RPMI8226 (cell line): ENCODE measurements at regions not wholly inside any gene's neighbourhood (a gene's known extent, or its start where the extent isn't known, plus 50 kb on each side); places are given as distances from the start of the nearest gene placed in this dataset.

ENCODE experiments used
- DNase-seq: peaks from one replicate; pipeline ENCODE4 v3.0.0-alpha.2; 2015

DNA sequence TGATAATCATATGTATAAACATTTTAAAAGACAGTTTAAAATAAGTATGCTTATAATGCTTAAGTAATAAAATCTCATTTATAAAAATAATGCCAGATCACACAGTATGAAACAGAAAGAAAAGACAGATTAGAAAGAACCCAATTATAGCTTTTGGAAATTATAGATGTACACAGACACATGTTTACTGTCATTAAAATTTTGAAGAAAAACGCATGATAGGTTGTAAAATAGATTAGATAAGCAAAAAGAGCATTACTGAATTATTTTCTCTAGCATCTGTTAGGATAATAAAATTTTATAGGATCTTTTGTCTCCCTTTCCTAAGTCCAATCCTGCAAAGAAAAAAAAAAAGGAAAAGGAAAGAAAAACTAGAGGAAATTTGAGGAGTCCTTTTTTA, 1107.3 kb upstream of the LRRN3 start:
- DNase-seq = no peak

DNA sequence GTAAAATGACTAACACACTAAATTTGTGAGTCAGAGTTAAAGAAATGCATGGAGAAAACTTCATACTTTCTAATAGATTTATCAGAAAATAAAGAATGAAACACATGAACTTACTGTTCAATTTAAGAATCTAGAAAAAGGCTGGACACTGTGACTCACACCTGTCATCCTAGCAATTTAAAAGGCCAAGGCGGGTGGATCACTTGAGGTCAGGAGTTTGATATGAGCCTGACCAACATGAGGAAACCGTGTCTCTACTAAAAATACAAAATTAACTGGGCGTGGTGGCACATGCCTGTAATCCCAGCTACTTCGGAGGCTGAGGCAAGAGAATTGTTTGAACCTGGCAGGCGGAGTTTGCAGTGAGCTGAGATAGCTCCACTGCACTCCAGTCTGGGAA, 1106.2 kb upstream of the LRRN3 start:
- DNase-seq = no peak

DNA sequence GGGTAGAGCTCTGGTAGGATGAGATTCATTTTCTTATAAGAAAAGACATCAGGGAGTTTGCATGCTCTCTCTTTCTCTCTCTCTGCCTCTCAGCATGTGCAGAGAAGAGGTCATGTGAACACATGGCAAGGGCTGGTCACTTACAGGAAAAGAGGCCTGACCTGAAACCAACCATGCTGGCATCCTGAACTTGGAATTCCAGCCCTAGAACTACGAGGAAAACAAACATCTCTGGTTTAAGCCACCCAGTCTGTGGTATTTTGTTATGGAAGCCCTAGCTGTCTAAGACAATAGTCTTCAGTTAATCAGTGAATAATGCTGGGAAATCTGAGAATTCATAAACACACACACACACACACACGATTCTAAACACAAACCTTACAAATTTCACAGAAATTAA, 1104.2 kb upstream of the LRRN3 start:
- no peak for DNase-seq

GRCh38 chr7:109996411-109996810, 1094.5 kb upstream of the LRRN3 start:
- DNase-seq = peak; percentile 22

GRCh38 chr7:109996927-109997326, 1094.0 kb upstream of the LRRN3 start:
- DNase-seq = no peak

DNA sequence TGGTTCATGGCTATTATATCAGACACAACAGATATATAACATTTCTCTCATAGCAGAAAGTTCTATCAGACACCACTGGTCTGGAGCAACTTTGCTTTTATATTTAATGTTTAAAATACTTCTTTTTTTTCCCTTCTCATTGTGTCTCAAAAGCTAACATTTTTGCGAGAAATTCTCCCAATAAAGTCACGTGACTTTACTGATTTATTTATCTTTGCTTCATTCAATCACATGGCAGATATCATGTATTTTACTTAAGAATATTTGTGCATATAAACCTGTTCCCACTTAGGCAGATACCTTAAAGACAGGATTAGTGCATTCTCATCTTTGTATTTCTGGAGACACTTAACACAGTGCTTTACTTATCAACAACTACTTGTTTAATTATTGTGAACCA, 1093.1 kb upstream of the LRRN3 start:
- no peak for DNase-seq

DNA sequence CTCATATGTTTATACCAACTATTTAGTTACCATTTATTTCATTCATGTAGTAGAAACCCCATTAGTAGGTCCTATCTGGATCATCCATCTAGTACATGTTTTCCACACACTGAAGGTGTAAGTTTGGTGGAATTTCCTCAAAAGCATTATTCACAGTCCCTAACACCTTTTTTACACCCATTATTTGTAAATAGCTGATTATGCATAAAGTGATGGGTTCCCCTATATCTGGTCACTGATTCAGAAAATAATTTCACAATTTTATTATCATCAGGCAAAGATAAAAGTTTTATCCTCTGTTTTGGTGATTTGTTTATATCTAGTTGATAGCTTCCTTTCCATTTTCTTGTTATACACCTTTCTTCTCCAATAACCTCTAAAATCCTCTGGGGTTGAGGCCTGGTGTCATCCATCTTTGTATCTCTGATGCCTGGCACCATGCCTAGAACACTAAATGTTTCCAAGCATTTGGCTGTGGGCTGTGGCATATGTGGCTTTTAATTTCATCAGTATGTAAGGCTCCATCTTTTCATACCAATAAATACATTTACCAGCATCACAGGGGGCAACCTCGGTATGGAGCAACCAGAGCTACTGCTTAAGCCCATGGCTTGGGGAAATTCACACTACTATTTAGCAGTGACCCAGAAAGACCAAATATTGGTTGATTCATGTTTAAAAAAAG, 1089.5 kb upstream of the LRRN3 start:
- no peak for DNase-seq

DNA sequence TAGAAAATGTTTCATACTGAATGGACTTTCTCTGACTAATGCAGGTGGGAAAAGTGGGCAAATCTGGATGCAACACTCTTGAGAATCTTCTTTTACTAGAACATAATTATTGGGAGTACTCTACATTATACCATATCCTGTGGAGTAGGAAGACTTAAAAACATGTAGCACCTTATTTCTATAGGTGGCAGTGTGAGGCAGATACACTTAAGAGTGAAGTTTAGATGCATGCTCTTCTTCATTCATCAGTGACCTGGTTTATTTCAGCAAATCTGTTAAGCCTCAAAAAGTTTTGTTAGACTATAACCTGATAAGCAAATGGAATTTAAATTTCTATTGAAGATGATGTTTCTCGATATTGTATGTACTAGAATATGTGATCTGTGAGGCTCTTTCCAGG, 1087.1 kb upstream of the LRRN3 start:
- DNase-seq = no peak

DNA sequence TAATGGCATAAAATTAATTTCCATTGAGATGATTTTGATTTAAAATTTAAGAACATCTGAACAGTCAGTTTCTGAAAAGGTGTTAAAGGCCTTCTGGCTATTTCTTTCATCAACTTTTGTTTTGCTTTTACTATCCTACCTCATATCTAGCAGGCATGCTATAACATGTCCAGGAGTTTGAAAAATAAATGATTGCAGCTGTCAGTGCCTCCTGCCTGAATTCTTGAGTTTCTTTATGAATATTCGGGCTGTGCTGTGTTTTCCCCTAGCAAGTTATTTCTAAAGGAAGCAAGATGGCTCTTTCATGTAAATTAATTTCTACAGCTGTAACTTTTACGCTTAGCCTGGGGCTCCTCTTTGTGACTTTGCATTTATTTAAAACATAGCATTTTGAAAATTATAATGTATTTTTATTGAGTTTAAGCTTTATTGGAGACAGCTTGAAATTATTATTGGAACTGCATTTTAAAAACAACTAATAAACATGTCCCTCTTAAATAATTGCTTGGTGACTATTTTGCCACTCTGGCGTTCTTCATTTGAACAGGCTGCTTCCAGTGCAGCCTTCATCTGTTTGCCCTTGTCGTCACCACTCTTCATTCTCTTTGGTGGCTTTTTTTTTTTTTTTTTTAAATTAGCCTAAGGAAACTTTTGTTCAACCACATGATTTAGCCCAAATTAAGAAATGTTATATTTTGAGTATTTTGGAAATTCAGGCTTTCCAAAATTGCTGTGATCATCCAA, 1083.4 kb upstream of the LRRN3 start:
- no peak for DNase-seq

DNA sequence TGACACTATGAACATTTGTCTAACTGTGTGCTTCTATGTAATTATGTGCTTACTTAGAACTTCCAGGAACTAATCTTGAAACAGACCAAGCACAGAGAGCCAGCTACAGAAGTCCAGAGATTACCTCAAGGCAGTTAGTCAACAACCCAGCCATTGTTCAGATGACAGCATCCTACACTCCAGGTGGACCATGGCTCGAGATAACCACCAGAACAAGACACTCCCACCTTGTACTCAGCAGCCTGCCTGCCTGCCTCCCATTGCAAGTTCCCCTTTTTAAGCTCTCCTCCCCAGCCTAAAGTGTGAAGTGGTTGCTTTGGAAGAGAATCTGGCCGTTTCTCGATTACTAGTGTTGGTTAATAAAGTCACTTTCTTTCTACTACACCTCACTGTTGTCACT, 1080.6 kb upstream of the LRRN3 start:
- no peak for DNase-seq

DNA sequence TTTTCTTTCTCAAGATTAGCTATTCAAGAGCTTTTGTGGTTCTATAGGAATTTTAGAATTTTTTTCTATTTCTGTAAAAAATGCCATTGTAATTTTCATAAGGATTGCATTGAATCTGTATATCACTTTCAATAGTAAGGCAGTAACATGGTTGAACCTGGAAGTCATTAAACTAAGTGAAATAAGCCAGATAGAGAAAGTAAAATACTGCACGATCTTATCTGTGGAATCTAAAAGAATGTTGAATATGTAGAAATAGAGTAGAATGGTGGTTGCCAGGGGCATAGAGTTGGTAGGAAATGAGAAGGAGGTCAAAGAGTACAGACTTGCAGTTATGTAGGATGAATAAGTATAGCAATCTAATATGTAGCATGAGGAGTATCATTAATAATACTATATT, 1073.5 kb upstream of the LRRN3 start:
- no peak for DNase-seq

GRCh38 chr7:110027385-110027784, 1063.5 kb upstream of the LRRN3 start:
- no peak for DNase-seq

DNA sequence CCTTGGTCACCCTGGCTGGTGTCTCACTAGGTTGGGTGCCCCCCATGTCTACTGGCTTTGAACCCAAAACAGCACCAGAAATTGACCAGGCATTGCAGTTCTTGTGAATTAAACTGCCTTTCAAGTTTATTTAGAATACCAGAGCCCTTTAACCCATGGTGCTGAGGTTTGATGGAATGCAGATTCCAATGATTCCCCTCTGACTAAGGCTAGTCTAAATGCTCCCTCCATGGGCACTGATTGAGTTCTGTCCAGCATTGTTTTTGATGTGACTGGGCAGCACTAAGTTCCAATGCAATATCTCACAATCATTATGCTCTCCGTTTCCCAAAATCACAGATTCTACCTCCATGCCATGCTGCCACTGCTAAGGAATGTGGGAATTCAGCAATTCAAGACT, 1047.4 kb upstream of the LRRN3 start:
- DNase-seq = no peak

GRCh38 chr7:110050785-110051184, 1040.1 kb upstream of the LRRN3 start:
- DNase-seq = no peak

DNA sequence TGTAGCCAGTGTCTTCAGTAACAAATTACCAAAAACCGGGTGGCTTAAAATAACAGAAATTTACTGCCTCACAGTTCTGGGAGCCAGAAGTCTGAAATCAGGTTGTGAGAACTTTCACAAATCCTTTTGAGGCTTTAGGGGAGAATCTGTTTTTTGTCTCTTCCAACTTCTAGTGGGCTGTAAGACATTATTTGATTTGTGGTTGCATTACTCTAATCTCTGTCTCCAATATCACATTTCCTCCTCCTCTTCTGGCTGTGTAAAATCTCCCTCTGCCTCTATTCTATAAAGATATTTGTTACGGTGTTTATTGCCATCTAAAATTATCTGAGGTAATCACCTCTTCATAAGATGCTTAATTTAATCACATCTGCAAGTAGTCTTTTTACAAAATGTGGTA, 1039.6 kb upstream of the LRRN3 start:
- no peak for DNase-seq

DNA sequence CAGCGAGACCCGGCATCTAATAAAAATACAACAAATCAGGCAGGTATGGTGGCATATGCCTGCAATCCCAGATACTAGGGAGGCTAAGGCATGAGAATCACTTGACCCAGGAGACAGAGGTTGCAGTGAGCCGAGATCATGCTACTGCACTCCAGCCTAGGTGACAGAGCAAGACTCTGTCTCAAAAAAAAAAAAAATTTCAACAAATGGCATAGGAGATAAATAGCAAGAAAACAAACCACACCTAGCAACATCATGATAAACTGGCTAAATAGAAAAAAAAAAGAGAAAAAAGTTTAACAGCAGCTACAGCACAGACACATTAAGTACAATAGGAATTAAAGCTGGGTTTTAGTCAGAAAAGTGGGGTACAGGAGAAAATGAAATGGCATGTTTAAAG, 1034.6 kb upstream of the LRRN3 start:
- DNase-seq = no peak

DNA sequence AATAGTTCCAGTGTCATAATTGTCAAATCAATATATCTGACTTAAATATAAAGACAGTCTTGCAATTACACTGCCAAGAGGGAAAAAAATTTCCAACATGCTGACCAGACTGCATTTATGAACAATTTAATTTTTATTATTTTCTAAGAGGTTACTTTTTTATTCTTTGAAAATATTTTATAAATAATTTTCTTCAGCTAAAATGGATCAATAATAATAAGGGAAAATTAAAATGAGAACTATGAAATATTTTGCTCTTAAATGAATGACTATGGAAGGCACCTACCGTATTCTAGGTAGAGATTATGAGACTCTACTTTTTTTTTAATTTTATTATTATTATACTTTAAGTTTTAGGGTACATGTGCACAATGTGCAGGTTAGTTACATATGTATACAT, 1032.5 kb upstream of the LRRN3 start:
- no peak for DNase-seq

DNA sequence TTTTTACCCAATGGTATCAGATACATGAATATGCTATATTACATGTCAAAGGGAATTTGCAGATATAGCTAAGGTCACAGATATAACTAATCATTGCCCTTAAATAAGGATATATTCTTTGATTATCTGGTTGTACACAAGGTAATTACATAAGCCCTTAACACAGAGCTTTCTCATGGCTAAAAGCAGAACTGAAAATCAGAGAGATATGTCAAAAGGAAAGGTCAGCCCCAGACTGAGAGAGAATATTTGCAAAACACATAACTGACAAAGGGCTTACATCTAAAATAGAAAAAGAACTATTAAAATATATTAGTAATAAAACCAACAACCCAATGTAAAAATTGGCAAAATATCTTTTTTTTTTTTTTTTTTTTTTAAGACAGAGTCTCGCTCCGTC, 1029.5 kb upstream of the LRRN3 start:
- peak; percentile 39 for DNase-seq

GRCh38 chr7:110065121-110065520, 1025.8 kb upstream of the LRRN3 start:
- no peak for DNase-seq

DNA sequence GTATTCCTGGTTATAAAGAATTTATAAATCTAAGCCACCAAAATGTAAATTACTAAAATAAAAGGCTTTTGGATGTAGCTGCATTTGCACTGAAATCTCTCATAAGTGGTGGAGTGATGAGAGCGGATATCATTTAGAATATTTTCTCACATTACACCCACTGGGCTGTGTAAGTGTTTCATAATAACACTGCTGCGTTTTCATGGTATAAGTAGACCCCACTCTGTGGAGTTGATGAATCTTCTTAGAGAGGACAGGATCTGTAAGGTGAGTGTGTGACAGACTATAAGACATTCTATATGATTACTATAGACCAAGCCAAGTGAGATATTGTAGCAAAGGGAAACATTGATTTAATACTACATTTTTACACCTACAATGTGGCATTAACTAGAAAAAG, 1024.1 kb upstream of the LRRN3 start:
- DNase-seq = no peak

- DNase-seq = no peak
These were observed 1019.7 kb upstream of the LRRN3 start for GRCh38 chr7:110071192-110071591.

GRCh38 chr7:110075450-110075849, 1015.5 kb upstream of the LRRN3 start:
- no peak for DNase-seq

GRCh38 chr7:110076194-110076593, 1014.7 kb upstream of the LRRN3 start:
- no peak for DNase-seq

DNA sequence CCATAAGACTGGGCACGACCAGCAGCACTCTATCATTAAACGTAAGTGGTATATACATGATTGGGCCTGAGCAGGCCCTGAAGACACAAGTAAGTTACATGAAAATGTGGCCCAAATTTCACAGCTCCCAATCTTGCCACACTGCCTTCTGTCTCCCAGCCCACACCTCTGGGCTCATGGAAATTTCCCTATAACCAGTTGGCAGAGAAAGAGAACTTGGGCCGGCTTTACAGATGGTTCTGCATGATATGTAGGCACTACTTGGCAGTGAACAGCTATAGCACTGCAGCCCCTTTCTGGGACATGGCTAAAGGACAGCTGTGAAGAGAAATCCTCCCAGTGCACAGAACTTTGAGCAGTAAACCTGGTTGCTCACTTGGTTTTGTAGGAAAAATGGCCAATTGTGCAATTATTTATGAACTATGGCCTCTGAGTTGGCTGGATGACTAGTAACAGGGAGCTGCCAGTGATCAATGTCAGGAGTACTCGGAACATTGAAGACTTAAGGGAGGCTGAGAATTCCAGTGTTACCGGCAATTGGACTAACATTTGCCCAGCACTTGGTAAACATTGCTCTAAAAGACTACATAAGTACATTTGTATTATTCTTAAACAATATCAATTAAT, 1006.6 kb upstream of the LRRN3 start:
- DNase-seq = no peak
